Central memory CD4-positive, alpha-beta T cell (primary cell): ENCODE measurements at regions not wholly inside any gene's neighbourhood (a gene's known extent, or its start where the extent isn't known, plus 50 kb on each side); places are given as distances from the start of the nearest gene placed in this dataset.

ENCODE experiments used
- DNase-seq: peaks from one replicate; pipeline ENCODE4 v3.0.0; 2022

DNA sequence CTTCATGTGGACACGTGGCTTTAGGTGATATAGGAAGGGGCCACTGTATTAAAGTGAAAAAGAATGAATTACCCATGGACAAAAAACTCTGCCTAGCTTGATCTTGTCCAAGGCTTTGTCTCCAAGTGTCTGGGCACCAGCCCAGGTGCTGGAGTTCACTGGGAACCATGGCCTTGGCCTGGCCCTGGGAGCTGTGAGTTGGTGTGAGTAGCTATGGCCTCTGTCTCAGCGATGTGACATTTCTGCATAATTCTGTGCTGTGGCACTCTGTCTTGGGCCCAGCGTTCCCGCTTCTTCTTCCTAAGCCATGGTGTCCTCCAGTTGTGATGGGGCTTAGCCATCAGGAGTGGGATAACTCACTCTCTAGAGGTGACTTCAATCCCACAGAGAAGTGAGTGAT is 119.0 kb upstream of the PPP2R2D start:
- no peak for DNase-seq

GRCh38 chr10:131784363-131785120 is 116.3 kb upstream of the PPP2R2D start:
- no peak for DNase-seq

DNA sequence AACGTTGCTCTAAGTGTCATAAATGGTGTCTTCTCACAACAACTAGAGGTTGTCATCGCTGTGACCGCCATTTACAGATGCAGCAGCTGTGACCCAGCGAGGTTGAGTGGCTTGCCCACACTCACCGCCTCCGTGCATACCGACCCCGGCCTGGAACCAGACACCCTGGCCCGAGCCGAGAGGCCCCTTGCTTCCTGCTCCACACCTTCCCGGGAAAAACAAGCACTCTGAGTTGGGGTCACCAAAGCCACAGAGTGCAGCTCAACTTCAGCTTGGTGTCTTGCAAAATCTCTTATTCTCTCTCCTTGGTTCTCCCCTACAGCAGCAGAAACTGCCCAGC is 115.7 kb upstream of the PPP2R2D start:
- DNase-seq: no peak

DNA sequence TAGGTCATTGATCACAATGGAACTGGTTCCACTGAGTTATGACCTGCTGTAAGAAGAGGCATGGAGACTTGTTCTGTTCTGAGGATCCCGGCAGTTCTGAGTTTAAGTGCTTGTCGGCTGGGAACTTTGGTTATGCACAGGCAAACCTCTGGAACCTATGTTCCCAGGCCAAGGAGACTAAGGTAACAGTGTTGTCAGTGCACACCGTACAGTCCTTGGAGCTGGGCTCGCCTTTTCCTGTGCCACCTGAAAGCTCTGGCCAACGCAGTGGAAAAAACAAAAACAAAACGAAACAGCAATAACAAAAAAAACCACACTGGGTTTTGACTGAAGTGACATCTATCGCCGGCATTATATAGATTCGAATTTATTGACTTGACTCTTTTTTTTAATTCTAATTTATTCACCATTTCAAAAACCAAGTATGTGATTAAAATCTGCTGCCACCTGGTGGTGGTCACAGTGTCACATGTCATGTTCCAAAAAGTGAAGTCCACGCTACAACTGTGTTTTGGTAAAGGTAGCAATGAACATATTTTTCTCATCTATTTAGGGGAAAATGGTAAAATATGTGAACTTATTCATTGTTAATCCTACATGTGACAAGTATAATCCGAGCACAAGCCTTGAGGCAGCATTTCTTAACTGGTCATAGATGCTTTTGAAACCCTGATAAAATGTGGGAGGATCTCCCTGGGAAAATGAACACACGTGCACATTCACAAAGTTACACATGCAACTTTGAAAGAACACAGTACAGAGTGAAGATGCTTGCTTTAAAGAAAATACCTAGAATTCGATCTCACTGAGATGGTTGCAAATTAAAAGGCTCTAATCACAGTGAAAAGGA is 113.8 kb upstream of the PPP2R2D start:
- DNase-seq: no peak

GRCh38 chr10:131787961-131788360 is 112.8 kb upstream of the PPP2R2D start:
- DNase-seq: no peak

GRCh38 chr10:131788386-131788785 is 112.4 kb upstream of the PPP2R2D start:
- no peak for DNase-seq

GRCh38 chr10:131789516-131789915 is 111.3 kb upstream of the PPP2R2D start:
- no peak for DNase-seq

DNA sequence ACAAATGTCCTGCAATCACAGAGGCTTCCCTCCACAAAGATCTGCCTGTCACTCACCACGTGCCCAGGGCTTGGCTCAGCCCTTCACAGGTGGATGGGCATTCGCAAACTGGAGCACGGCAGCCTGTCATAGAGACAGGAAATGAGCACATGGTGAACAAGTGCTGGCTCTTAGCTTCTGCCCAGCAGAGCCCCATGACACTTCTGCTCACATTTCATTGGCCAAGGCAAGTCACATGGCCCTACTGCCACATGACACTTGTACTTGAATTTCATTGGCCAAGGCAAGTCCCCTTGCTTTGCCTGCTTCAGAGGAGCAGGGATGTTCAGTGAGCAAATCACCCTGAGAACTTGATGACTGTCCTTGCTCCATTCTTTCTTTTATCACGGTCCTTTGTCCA is 110.8 kb upstream of the PPP2R2D start:
- DNase-seq: no peak

GRCh38 chr10:131792011-131792651 is 108.7 kb upstream of the PPP2R2D start:
- DNase-seq: no peak

- no peak for DNase-seq
These were observed 108.0 kb upstream of the PPP2R2D start for GRCh38 chr10:131792809-131793208.

- no peak for DNase-seq
These were observed 105.0 kb upstream of the PPP2R2D start for GRCh38 chr10:131795761-131796160.

DNA sequence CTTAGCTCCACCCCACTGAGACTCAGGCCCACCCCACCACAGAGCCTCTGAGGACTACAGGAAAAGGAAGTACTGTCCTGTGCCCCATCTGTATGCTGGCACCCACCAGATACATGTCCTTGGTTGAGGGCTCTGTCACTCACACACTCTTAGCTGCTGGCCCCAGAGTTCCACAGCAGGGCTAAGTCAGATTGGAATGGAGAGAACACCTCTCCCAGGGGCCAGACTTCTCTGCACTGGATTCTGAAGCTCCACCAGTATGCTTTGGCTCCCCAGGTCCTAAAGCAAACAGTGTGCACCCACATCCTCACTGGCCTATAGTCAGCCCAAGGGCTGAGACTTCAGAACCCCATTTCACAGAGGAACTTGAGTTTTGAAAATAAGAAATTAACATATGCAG is 103.2 kb upstream of the PPP2R2D start:
- no peak for DNase-seq

- DNase-seq: no peak
These were observed 101.4 kb upstream of the PPP2R2D start for GRCh38 chr10:131799429-131799828.

DNA sequence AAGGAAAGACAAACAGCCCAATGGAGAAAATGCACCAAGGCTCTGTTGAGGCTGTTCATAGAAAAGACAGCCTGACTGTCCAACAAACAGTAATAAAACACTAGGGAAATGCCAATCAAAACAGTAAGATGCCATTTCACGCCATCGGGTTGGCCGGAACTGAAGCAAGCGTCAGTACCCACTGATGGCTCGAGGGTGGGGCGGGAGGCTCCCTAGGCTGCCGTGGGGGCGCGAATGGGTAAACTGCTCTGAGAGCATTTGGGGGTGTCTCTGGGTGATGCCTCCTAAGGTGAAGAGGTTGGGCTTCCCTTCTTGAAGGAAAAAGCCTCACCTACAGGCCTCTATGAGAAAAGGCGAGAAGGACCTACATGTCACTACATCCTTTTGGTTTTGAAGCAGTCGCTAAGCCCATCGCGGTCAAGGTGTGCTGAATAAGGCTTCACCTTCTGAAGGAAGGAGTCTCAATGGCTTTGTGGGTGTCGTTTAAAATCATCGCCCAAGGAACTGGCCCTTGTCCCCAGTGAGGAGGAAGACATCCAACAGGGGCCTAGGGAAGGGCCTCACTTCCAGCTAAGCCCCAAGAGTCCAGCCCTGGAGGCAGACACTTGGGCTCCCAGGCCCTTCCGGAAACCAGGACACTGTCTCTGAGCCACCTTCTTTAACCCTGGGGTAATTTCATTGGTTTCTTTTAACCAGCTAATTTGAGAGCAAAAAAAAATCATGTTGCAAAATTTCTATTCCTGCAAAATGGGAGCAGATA is 98.5 kb upstream of the PPP2R2D start:
- DNase-seq: no peak

DNA sequence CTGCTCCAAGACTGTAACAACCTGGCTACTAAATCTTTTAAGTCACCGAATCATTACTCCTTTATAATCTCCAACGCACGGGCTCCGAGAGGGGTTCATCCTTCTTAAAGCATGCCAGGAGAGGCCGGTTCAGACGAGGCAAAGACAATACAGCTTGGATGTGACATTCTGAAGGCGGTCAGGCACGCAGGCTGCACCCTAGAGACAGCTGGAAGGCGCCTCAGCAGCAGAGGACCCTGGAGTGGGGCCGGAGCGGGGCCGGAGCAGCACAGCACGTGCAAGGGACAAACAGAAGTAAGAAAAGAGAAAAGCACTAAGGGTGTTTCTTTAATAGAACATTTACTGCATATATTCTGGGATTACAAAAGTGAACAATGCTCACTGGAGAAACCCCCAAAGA is 97.8 kb upstream of the PPP2R2D start:
- no peak for DNase-seq

DNA sequence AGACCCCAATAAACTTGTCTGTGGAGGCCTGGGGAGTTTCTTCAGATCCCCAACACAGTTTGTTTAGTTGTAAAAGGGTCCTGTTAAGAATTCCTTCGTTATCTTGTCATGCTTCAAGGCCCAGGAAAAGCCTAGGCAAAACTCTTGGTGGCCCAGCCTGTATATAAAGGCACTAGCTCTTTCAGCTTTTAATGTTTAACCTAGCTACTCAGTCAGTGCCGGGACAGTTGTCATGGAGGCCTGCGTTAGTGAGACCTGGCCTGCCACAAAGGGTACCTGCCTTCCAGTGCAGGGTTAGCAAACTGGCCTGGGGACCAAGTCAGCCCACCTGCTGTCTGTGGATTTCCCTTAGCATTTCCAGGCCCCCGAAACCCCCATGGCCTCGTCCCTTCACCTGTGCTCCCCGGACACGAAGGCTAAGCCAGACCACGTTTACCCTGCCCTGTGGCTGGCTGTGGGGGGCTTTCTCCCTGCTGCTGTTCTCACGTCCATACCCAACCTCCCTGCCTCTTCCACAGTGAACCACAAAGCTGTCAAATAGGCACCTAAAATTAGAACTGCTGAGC is 96.9 kb upstream of the PPP2R2D start:
- no peak for DNase-seq

GRCh38 chr10:131804551-131805295 is 96.1 kb upstream of the PPP2R2D start:
- DNase-seq: no peak

GRCh38 chr10:131805696-131806095 is 95.1 kb upstream of the PPP2R2D start:
- DNase-seq: no peak

GRCh38 chr10:131806146-131806545 is 94.7 kb upstream of the PPP2R2D start:
- DNase-seq: no peak

DNA sequence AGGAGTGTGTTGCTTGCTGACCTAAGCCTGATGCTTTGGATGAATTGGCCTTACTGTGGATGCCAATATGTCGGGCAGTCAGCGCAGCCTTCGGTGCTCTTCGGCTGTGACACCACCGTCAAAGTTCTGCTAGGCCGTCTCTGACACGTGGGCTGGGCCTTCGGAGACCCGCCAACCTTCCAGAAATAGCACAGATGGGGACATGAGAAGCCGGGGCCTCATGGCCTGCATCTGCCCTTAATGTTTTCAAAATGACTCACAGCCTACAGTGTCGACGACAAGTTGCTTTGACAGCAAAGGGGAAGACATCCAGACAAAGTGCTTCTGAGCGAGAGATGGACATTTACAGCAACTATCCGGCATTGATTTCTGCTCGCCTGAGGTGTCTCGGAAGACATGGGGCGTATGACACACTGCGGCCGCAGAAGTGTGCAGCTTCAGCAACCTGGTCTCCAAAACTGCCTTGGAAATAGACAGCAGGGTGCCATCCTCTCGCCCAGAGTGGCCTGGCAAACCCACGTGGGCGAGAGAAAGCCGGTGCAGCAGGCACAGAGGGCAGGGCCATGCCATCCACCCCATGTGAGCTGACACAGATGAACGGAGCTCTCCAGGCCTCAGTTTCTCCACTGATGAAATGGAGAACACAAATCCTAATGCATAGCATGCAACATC is 94.0 kb upstream of the PPP2R2D start:
- no peak for DNase-seq

GRCh38 chr10:131808370-131808930 is 92.4 kb upstream of the PPP2R2D start:
- DNase-seq: no peak
